Trophoblast cell (in vitro differentiated cells and primary cell): ENCODE measurements at regions not wholly inside any gene's neighbourhood (a gene's known extent, or its start where the extent isn't known, plus 50 kb on each side); places are given as distances from the start of the nearest gene placed in this dataset.
A peak's percentile ranks its signal among the peaks of the same experiment; 100 is the strongest.

Experiments used
- DNase-seq, 2 donors: peaks; one replicate each; pipeline ENCODE4 v3.0.0-alpha.2; 2016
- H2AFZ ChIP-seq: 2 replicates; pipeline ENCODE4 v1.6.1; 2013; ENCODE audit warnings: low read length, moderate library complexity, mild to moderate bottlenecking; ENCODE audit not compliant: insufficient read depth, poor library complexity
- H2AK5ac ChIP-seq: 2 replicates; pipeline ENCODE4 v1.6.1; 2013; ENCODE audit warnings: mild to moderate bottlenecking, low read length
- H2BK120ac ChIP-seq: 2 replicates; pipeline ENCODE4 v1.6.1; 2013; ENCODE audit warnings: low read length, mild to moderate bottlenecking, moderate library complexity; ENCODE audit not compliant: insufficient read depth, poor library complexity
- H2BK12ac ChIP-seq: 2 replicates; pipeline ENCODE4 v1.6.1; 2013; ENCODE audit warnings: mild to moderate bottlenecking, low read length, moderate library complexity
- H2BK5ac ChIP-seq: 2 replicates; pipeline ENCODE4 v1.6.1; 2013; ENCODE audit warnings: low read length, low read depth, moderate library complexity, mild to moderate bottlenecking; ENCODE audit not compliant: poor library complexity
- H3K14ac ChIP-seq: 2 replicates; pipeline ENCODE4 v1.6.1; 2013; ENCODE audit warnings: mild to moderate bottlenecking, low read length
- H3K18ac ChIP-seq: 2 replicates; pipeline ENCODE4 v1.6.1; 2013; ENCODE audit warnings: mild to moderate bottlenecking, low read length
- H3K23ac ChIP-seq: 2 replicates; pipeline ENCODE4 v1.6.1; 2013; ENCODE audit warnings: low read length
- H3K27ac ChIP-seq: 2 replicates; pipeline ENCODE4 v1.5.1; 2013; ENCODE audit warnings: low read depth, mild to moderate bottlenecking, inconsistent platforms, low read length, moderate library complexity
- H3K27me3 ChIP-seq: 2 replicates; pipeline ENCODE4 v1.6.1; 2013; ENCODE audit warnings: inconsistent platforms, mild to moderate bottlenecking, low read length, moderate library complexity; ENCODE audit not compliant: insufficient read depth
- H3K36me3 ChIP-seq, 2 experiments: 1 replicate in 1 of 2; 2 replicates in 1 of 2; pipeline ENCODE4 v1.6.1; 2013; ENCODE audit warnings: low read length in 2 of 2, mild to moderate bottlenecking in 2 of 2, moderate library complexity in 1 of 2; ENCODE audit not compliant: insufficient read depth in 2 of 2, control insufficient read depth in 1 of 2
- H3K4ac ChIP-seq: 2 replicates; pipeline ENCODE4 v1.6.1; 2013; ENCODE audit warnings: low read depth, mild to moderate bottlenecking, low read length, moderate library complexity
- H3K4me1 ChIP-seq, 2 experiments: 1 replicate in 1 of 2; 2 replicates in 1 of 2; pipeline ENCODE4 v1.6.1; 2013; ENCODE audit warnings: low read length in 2 of 2, mild to moderate bottlenecking in 2 of 2, moderate library complexity in 1 of 2; ENCODE audit not compliant: insufficient read depth in 2 of 2, control insufficient read depth in 1 of 2
- H3K4me2 ChIP-seq: 2 replicates; pipeline ENCODE4 v1.6.1; 2013; ENCODE audit warnings: inconsistent platforms, mild to moderate bottlenecking, low read length, moderate library complexity
- H3K4me3 ChIP-seq: 2 replicates; pipeline ENCODE4 v1.5.1; 2013; ENCODE audit warnings: mild to moderate bottlenecking, low read depth, low read length, inconsistent platforms
- H3K79me1 ChIP-seq: one replicate; pipeline ENCODE4 v1.6.1; 2013; ENCODE audit warnings: low read length
- H3K79me2 ChIP-seq: 2 replicates; pipeline ENCODE4 v1.6.1; 2013; ENCODE audit warnings: low read length, mild to moderate bottlenecking; ENCODE audit not compliant: control insufficient read depth, insufficient read depth, poor library complexity
- H3K9ac ChIP-seq: 2 replicates; pipeline ENCODE4 v1.6.1; 2013; ENCODE audit warnings: mild to moderate bottlenecking, low read length
- H3K9me3 ChIP-seq: 2 replicates; pipeline ENCODE4 v1.6.1; 2013; ENCODE audit warnings: low read depth, mild to moderate bottlenecking, control low read depth, inconsistent platforms, low read length; ENCODE audit not compliant: insufficient read depth
- H4K12ac ChIP-seq: 2 replicates; pipeline ENCODE4 v1.6.1; 2013; ENCODE audit warnings: low read depth, mild to moderate bottlenecking, low read length, moderate library complexity
- H4K8ac ChIP-seq: 2 replicates; pipeline ENCODE4 v1.6.1; 2013; ENCODE audit warnings: low read depth, mild to moderate bottlenecking, low read length, moderate library complexity
- H4K91ac ChIP-seq: one replicate; pipeline ENCODE4 v1.6.1; 2013; ENCODE audit warnings: low read depth, mild to moderate bottlenecking, low read length, moderate library complexity
- WGBS: extraction: QIAGEN DNeasy Blood & Tissue Kit; methylation state at CpG from one replicate; pipeline ENCODE4 v1.1.7; 2013; ENCODE audit warnings: missing lambda C conversion rate; ENCODE audit not compliant: insufficient read length, insufficient coverage; ENCODE audit errors: extremely low coverage; 5-methylcytosine and 5-hydroxymethylcytosine counted together

GRCh38 chr21:21605521-21605920 is 607.3 kb downstream of the NCAM2 start:
- Histone ChIP-seq H3K14ac (no peak overlapping the region), H3K4me2 (no peak overlapping the region), H3K9ac (no peak overlapping the region), H2AK5ac (no peak overlapping the region), H3K79me2 (no peaks in the 10 kb centered on the region), H4K12ac (no peak overlapping the region), H4K8ac (no peak overlapping the region), H3K27ac (no peak overlapping the region), H3K18ac (no peak overlapping the region), H3K23ac (no peak overlapping the region), H3K36me3 (no peaks in the 10 kb centered on the region), H2BK12ac (no peak overlapping the region), H2BK120ac (no peak overlapping the region), H3K4me3 (no peak overlapping the region), H3K4ac (no peak overlapping the region), H4K91ac (no peak overlapping the region), H3K4me1 (no peaks in the 10 kb centered on the region), H2AFZ (no peak overlapping the region), H3K27me3 (no peaks in the 10 kb centered on the region), H3K9me3 (no peaks in the 10 kb centered on the region), H2BK5ac (no peak overlapping the region), H3K79me1 (no peaks in the 10 kb centered on the region)
- DNase-seq = no peak

GRCh38 chr21:21606041-21606440 is 607.8 kb downstream of the NCAM2 start:
- Histone ChIP-seq H4K12ac (no peak overlapping the region), H3K18ac (no peak overlapping the region), H3K27ac (no peak overlapping the region), H3K4me2 (no peak overlapping the region), H3K9ac (no peak overlapping the region), H3K4me1 (no peaks in the 10 kb centered on the region), H3K9me3 (no peaks in the 10 kb centered on the region), H3K27me3 (no peaks in the 10 kb centered on the region), H3K79me1 (no peaks in the 10 kb centered on the region), H2BK12ac (no peak overlapping the region), H3K36me3 (no peaks in the 10 kb centered on the region), H2BK5ac (no peak overlapping the region), H2AFZ (no peak overlapping the region), H4K8ac (no peak overlapping the region), H3K23ac (no peak overlapping the region), H3K4ac (no peak overlapping the region), H3K14ac (no peak overlapping the region), H2AK5ac (no peak overlapping the region), H4K91ac (no peak overlapping the region), H2BK120ac (no peak overlapping the region), H3K79me2 (no peaks in the 10 kb centered on the region), H3K4me3 (no peak overlapping the region)
- no peak for DNase-seq
- WGBS = no CpG with 5 or more reads among the region's 2 CpGs

DNA sequence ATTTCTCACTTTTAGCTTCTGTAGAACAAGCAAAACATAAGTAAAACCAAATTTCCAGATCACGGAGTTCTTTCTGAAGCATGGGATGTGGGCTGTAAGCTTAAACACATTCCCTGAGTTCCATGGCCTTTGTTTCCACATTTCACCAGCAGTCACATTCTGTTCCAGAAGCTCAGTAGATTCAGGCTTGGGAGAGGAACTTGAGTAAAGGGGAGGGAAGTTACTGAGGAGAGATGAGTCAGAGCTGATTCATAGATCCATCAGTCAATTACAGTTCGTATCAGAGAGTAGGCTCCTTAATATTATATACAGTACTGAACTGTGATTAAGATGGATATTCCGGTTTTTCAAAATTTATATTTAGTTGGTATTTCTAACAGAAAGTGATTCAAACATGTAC is 614.3 kb downstream of the NCAM2 start:
- Histone ChIP-seq H4K12ac (no peak overlapping the region), H2BK120ac (no peak overlapping the region), H3K4me1 (no peaks in the 10 kb centered on the region), H4K8ac (no peak overlapping the region), H2BK5ac (no peak overlapping the region), H3K9me3 (no peaks in the 10 kb centered on the region), H3K4ac (no peak overlapping the region), H3K79me2 (no peaks in the 10 kb centered on the region), H2AK5ac (no peak overlapping the region), H3K27ac (no peak overlapping the region), H3K9ac (no peak overlapping the region), H3K23ac (no peak overlapping the region), H4K91ac (no peak overlapping the region), H3K4me2 (no peak overlapping the region), H3K4me3 (no peak overlapping the region), H3K18ac (no peak overlapping the region), H2AFZ (no peak overlapping the region), H3K79me1 (no peaks in the 10 kb centered on the region), H3K36me3 (no peaks in the 10 kb centered on the region), H3K14ac (no peak overlapping the region), H2BK12ac (no peak overlapping the region), H3K27me3 (no peaks in the 10 kb centered on the region)
- DNase-seq = peak; percentile 10 to 48
- no CpG with 5 or more reads among the region's 3 CpGs for WGBS

GRCh38 chr21:21614966-21615365 is 616.8 kb downstream of the NCAM2 start:
- Histone ChIP-seq H3K27ac (no peak overlapping the region), H3K27me3 (no peaks in the 10 kb centered on the region), H3K4me3 (no peak overlapping the region), H3K9me3 (no peaks in the 10 kb centered on the region), H3K18ac (no peak overlapping the region), H3K79me2 (no peaks in the 10 kb centered on the region), H3K14ac (no peak overlapping the region), H3K36me3 (no peaks in the 10 kb centered on the region), H2AFZ (no peak overlapping the region), H3K4me1 (no peaks in the 10 kb centered on the region), H4K8ac (no peak overlapping the region), H3K4ac (no peak overlapping the region), H4K12ac (no peak overlapping the region), H3K4me2 (no peak overlapping the region), H3K9ac (no peak overlapping the region), H3K23ac (no peak overlapping the region), H2AK5ac (no peak overlapping the region), H2BK12ac (no peak overlapping the region), H2BK5ac (no peak overlapping the region), H3K79me1 (no peaks in the 10 kb centered on the region), H4K91ac (no peak overlapping the region), H2BK120ac (no peak overlapping the region)
- no peak for DNase-seq
- WGBS = no CpG with 5 or more reads among the region's 3 CpGs
